ENCODE measurements at regions not wholly inside any gene's neighbourhood (a gene's known extent, or its start where the extent isn't known, plus 50 kb on each side); places are given as distances from the start of the nearest gene placed in this dataset.

DNA sequence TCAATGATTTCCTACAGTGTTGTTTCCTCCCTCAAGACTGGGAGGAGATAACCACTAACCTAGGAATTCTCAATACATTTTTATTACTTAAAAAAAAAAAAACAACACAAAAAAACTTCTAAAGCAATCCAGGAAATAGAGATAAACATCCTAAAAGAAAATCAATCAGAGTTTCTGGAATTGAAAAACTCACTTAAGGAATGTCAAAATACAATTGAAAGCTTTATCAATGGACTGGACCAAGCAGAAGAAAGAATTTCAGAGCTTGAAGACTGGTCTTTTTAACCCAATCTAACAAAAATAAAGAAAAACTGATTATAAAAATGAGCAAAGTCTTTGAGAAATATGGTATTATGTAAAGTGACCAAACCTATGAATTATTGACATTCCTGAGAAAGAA lies 394.1 kb downstream of the XPNPEP1 start:
- Histone ChIP-seq H3K23ac (ENCODE audit: insufficient read length, low read depth, low read length) (no peak overlapping the region), H3K9me3 (ENCODE audit: control insufficient read depth, low read depth, low read length) (no peaks in the 10 kb centered on the region), H3K18ac (ENCODE audit: insufficient read length, low read depth, low read length) (no peak overlapping the region), H3T11ph (ENCODE audit: low read length) (no peak overlapping the region), H3K4me2 (ENCODE audit: insufficient read depth, insufficient read length, low read length) (no peak overlapping the region), H3K9ac (ENCODE audit: extremely low read depth, insufficient read length, low read length) (no peak overlapping the region), H4K91ac (ENCODE audit: insufficient read length, low read depth, low read length) (no peak overlapping the region), H3K14ac (ENCODE audit: insufficient read depth, low read length) (no peak overlapping the region), H2BK12ac (ENCODE audit: insufficient read length, low read depth, low read length) (no peak overlapping the region), H2BK5ac (ENCODE audit: insufficient read length, low read length) (no peak overlapping the region), H3K4me1 (ENCODE audit: insufficient read depth, low read length) (no peaks in the 10 kb centered on the region), H4K5ac (ENCODE audit: insufficient read length, low read depth, low read length) (no peak overlapping the region), H2AFZ (ENCODE audit: low read length) (no peak overlapping the region), H3K79me2 (ENCODE audit: insufficient read depth, low read length) (no peaks in the 10 kb centered on the region), H3K79me1 (ENCODE audit: insufficient read depth, low read depth, low read length, poor library complexity, severe bottlenecking) (no peaks in the 10 kb centered on the region), H3K27ac (ENCODE audit: insufficient read length, low read depth, low read length) (no peak overlapping the region), H2BK15ac (ENCODE audit: low read depth, low read length) (no peak overlapping the region), H2BK20ac (ENCODE audit: low read depth, low read length, poor library complexity, severe bottlenecking) (no peak overlapping the region), H2BK120ac (ENCODE audit: low read depth, low read length, poor library complexity, severe bottlenecking) (no peak overlapping the region), H2AK5ac (ENCODE audit: insufficient read length, low read length) (no peak overlapping the region), H4K8ac (replicated peaks; ENCODE audit: insufficient read length, low read depth, low read length) (no peak overlapping the region), H3K4ac (ENCODE audit: low read depth, low read length) (no peak overlapping the region), H4K20me1 (ENCODE audit: control insufficient read depth, insufficient read depth, insufficient read length) (no peaks in the 10 kb centered on the region), H3K27me3 (ENCODE audit: insufficient read depth, low read length) (no peaks in the 10 kb centered on the region), H3K56ac (ENCODE audit: insufficient read length, low read depth, low read length) (no peak overlapping the region), H3K23me2 (ENCODE audit: insufficient read length, low read depth, low read length, poor library complexity, severe bottlenecking) (no peaks in the 10 kb centered on the region)
- peaks cover 0 to 10% (median 3%) of the 10 kb centered on the region in 3 experiments; a peak in 4 of 7 replicates for H3K36me3 Mint-ChIP-seq (ENCODE audit: insufficient read depth in 1 of 3, low read depth in 3 of 3)
- no peaks in the 10 kb centered on the region for H3K4me1 Mint-ChIP-seq
- H3K9me3 Mint-ChIP-seq, result peaks cover 14 to 19% of the 10 kb centered on the region in 2 experiments
- no peak for TF ChIP-seq CTCF (conservative IDR thresholded peaks at IDR 0.05)
- no peak overlapping the region for H3K27ac Mint-ChIP-seq
- no peak for DNase-seq
- H3K4me3 Mint-ChIP-seq, result no peak overlapping the region
- no peaks in the 10 kb centered on the region for H3K27me3 Mint-ChIP-seq (ENCODE audit: low read depth)

Measured in H9 (cell line).